GM21447 (cell line): ENCODE measurements at regions not wholly inside any gene's neighbourhood (a gene's known extent, or its start where the extent isn't known, plus 50 kb on each side); places are given as distances from the start of the nearest gene placed in this dataset.

Experiments
- ATAC-seq: cut with Tn5 transposase; IDR thresholded peaks from one replicate; pipeline ENCODE4 v1.9.1; 2021; ENCODE audit not compliant: unreplicated experiment

- ATAC-seq: no peak
Observed at GRCh38 chr15:70449311-70450141, 313.8 kb downstream of the UACA start.

- no peak for ATAC-seq
Observed at GRCh38 chr15:70447928-70448698, 315.2 kb downstream of the UACA start.

- ATAC-seq: no peak
Observed at GRCh38 chr15:70447521-70447920, 315.8 kb downstream of the UACA start.

GRCh38 chr15:70447081-70447480 is 316.3 kb downstream of the UACA start:
- ATAC-seq: no peak

- ATAC-seq: no peak
Observed at GRCh38 chr15:70443486-70444273, 319.7 kb downstream of the UACA start.

GRCh38 chr15:70442616-70443321 is 320.6 kb downstream of the UACA start:
- no peak for ATAC-seq

- ATAC-seq: no peak
Observed at GRCh38 chr15:70442211-70442610, 321.1 kb downstream of the UACA start.

GRCh38 chr15:70440416-70441138 is 322.8 kb downstream of the UACA start:
- no peak for ATAC-seq

GRCh38 chr15:70439880-70440279 is 323.5 kb downstream of the UACA start:
- no peak for ATAC-seq

- no peak for ATAC-seq
Observed at GRCh38 chr15:70439304-70439877, 324.0 kb downstream of the UACA start.

GRCh38 chr15:70438776-70439175 is 324.6 kb downstream of the UACA start:
- no peak for ATAC-seq

- ATAC-seq: no peak
Observed at GRCh38 chr15:70437882-70438451, 325.4 kb downstream of the UACA start.

GRCh38 chr15:70437089-70437488 is 326.3 kb downstream of the UACA start:
- no peak for ATAC-seq

GRCh38 chr15:70436428-70436827 is 326.9 kb downstream of the UACA start:
- no peak for ATAC-seq

- ATAC-seq: no peak
Observed at GRCh38 chr15:70435872-70436271, 327.5 kb downstream of the UACA start.

GRCh38 chr15:70435369-70435768 is 328.0 kb downstream of the UACA start:
- ATAC-seq: peak; percentile 70

- no peak for ATAC-seq
Observed at GRCh38 chr15:70433586-70434324, 329.6 kb downstream of the UACA start.

- ATAC-seq: no peak
Observed at GRCh38 chr15:70432924-70433495, 330.3 kb downstream of the UACA start.
